ENCODE measurements at regions not wholly inside any gene's neighbourhood (a gene's known extent, or its start where the extent isn't known, plus 50 kb on each side); places are given as distances from the start of the nearest gene placed in this dataset.

GRCh38 chr17:17419631-17420030 lies 57.2 kb upstream of the MED9 start:
- TF ChIP-seq CTCF (conservative IDR thresholded peaks at IDR 0.05; ENCODE audit: low read length) (no peak), EZH2phosphoT487 (IDR thresholded peaks at IDR 0.05; ENCODE audit: borderline replicate concordance) (no peak)

Data from Loucy (cell line).